GM18519 (cell line): ENCODE measurements at regions not wholly inside any gene's neighbourhood (a gene's known extent, or its start where the extent isn't known, plus 50 kb on each side); places are given as distances from the start of the nearest gene placed in this dataset.
"Not testable (repeated sequence)": the region's sequence is repeated elsewhere in the genome, so short reads cannot be mapped to it uniquely, and the experiment has no call there.

Source experiments
- ATAC-seq: cut with Tn5 transposase; IDR thresholded peaks from one replicate; pipeline ENCODE4 v1.9.1; 2021; ENCODE audit warnings: mild to moderate bottlenecking, moderate library complexity; ENCODE audit not compliant: unreplicated experiment, low FRiP score

DNA sequence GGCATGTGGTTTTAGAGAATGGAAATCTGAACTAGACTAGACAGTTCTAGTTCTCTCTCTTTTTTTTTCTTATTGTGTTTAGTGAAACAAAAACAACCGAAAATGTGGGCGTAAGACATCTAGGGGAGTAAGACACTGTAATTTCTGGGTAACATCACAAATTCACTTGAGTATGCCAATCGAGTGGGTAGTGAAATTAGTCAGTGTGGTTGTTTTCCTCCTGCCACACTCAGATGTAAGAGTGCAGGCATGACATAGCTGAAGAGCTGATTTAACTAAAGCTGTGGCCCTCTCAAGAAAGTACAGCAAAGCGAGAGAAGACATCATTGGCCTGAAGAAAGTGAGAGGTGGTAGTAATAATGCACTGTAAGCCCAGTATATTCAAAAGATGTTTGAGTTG lies 1585.3 kb upstream of the AGA start:
- no peak for ATAC-seq

DNA sequence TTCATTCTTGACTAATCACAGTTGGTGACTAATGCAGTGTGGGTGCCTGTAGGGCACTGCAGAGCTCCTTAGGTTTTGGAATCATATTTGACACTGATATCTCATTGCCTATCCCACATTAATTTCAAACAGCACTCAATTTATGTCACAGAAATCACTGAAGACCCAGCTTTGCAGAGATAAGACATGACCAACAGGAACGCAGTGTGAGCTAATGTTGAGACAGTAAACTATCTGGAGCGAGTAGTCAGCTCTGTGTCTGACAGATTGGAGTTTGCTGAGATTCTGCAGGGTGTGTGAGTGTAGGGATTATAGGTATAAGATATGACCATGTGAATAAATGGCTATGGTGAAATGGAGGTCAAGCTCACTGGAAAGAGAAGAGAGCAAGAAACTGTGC lies 1586.1 kb upstream of the AGA start:
- ATAC-seq = no peak

DNA sequence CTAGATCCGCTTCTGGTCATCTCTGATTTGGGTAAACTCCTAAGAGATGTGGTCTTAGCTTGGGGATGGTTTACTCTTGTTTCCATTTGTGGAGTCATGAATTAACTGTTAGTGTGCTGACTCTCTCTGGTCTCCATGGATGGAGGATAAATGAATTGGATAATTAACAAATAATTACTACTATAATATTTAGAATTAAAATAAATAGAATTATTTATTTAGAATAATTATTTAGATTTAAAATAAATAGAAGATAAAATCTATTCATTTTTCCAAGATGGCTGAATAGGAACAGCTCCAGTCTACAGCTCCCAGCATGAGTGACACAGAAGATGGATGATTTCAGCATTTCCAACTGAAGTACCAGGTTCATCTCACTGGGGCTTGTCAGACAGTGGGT lies 1587.4 kb upstream of the AGA start:
- ATAC-seq = no peak

DNA sequence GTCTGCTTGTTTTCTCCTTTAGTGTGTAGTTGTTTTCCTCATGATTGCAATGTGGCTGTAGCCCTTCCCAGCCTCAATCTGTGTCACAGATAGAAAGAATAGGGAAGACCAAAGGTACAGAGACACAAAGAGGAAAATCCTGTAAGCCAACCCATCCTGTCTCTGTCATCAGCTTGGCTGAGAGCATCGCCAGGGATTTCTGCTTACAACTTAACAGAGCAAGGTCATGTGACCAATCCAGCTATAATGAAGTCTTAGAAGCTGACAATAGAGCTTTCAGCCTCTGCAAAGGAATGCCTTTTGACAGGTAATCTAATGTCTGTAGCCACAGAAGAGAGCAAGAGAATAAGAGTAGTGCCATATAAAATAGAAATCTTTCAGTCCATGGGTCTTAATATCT lies 1598.0 kb upstream of the AGA start:
- ATAC-seq = no peak

DNA sequence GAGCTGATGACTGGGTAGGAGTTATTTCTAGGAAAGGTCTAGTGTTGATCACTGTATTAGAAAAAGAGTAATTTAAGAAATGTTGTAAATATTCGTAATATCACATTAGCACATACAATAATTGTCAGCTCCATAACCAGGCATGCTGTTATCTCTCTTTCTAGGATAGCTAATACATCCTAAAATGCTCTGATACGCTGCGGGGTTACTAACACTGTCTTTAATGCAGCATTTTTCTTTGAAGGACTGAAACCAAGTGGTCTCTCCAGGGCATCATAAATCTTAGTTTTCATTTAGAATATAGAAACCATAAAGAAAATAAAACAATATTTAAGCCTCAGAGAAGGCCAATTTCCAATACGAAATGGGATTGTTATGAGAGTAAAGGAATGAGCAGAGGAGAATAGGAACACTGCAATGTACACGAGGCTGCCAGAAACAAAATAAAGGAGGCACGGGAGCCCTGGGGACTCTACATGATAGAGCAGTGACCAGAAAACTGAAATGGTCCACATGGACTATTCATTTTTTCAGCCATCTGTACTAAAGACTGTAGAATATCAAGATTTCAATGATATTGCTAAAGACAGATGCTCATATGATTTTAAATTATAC lies 1606.7 kb upstream of the AGA start:
- ATAC-seq = no peak

DNA sequence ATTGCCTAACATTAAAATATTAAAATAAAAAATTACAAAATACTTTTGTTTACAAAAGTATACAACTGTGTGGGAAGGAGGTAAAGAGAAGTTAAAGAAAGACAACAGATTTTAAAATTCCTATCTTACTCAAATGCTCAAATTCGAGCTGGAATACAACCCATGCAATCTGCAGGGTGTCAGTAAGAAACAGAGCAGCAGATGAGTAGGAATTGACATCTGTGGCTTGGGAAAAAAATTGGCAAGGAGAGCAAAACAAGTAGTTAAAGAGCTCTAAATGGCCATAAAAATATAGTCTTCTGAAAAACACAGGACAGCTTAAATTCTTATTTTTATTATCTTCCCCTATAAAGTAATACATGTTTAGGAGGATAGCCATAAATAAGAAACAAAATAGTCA lies 1609.0 kb upstream of the AGA start:
- ATAC-seq = no peak

DNA sequence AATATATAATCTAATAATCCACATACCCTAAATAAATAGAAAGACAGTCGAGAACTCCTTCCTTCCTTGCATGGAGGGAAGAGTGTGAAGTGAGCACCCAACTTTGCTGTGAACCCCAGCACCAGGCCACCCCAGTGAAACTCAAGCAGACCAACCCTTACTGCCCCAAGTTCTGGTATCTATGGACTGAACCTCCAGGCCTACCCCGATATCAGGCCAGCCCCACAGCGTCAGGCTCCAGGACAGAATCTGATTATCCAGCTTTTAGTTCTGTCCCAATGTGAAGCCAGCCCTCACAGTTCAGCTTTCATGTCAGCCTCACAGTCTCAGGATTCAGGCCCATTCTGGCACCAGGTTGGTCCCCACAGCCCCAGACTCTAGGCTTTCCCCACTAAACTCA lies 1617.2 kb upstream of the AGA start:
- ATAC-seq = no peak

DNA sequence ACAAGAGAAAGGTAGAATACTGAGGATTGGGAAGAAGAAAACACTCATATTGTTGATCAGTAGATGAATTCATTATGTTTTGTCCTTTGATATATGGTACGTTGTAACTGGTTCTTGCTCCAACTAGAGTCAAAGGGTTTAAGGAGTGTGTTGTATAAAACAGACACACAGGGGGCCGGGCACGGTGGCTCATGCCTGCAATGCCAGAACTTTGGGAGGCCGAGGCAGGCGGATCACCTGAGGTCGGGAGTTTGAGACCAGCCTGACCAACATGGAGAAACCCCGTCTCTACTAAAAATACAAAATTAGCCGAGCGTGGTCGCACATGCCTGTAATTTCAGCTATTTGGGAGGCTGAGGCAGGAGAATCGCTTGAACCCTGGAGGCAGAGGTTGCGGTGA lies 1624.0 kb upstream of the AGA start:
- ATAC-seq = not testable (repeated sequence)

DNA sequence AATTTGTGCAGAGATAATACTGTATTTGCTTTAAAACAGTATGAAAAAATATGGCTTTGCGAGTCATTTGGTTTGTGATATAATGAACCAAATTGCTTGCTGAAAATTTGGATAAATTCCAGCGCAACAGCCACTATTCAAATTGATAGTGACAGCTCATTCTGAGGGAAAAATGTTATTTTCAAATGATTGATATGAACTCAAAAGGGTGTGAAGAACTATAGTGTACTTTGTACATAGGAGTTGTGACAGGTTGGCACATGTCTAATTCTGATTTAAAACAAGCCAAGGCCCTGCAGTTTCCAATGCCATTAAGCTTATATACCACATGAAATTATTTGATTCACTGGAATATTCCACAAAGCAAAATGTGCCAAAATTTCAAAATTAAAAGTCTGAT lies 1628.9 kb upstream of the AGA start:
- no peak for ATAC-seq

DNA sequence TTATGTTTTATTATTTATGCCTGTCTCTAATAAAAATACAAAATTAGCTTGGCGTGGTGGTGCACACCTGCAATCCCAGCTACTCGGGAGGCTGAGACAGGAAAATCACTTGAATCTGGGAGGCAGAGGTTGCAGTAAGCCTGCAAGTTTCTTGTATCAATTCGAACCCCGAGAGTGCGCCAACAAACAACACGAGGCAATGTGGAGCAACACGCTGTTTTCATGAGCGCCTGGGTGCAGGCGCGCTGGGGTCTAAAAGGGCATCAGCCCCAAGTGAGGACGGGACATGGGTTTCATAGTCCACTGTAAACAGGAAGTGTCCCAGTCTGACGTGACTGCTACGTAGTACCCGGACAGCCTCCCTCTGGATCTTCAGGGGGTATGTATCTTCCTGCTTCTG lies 1634.6 kb upstream of the AGA start:
- no peak for ATAC-seq

DNA sequence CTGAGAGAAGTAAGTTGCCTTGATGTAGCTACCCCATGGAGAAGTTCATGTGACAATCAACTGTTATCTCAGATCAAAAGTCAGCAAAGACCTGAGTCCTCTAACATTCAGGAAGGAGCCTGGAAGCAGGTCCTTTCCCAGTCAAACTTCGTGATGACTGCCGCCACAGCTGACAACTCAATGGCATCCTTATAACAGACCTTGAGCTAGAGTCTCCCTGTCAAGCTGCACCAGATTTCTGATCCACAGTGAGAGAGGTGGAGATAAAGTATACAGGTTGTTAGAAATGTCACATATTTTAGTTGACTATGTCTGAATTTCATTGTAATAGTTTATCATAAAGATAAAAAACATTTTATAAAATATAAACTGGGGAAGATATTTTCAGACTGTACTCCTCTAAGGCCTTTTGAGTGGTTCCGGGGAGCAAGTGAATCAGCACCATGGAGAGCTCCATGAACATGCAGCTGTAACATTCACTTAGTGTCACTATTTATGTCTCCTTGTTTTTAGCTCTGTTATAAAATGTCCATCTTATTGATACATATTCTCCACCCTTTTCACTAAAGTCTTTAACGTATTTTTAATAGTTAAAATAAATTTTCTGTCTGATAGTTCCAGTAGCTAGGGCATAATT lies 1653.5 kb upstream of the AGA start:
- ATAC-seq = no peak

DNA sequence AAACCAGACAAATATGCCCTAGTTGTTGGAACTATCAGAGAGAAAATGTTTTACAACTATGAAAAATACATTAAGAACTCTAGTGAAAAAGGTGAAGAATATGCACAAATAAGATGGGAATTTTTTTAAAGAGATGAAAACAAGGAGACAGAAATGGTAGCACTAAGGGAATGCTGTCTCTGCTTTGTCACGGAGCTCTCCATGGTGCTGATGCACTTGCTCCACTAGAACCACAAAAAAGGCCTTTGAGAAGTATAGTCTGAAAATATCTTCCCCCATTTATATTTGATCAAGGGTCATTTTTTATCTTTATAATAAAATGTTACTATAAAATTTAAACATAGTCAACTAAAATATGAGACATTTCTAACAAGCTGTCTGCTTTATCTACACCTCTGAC lies 1655.5 kb upstream of the AGA start:
- ATAC-seq = no peak

DNA sequence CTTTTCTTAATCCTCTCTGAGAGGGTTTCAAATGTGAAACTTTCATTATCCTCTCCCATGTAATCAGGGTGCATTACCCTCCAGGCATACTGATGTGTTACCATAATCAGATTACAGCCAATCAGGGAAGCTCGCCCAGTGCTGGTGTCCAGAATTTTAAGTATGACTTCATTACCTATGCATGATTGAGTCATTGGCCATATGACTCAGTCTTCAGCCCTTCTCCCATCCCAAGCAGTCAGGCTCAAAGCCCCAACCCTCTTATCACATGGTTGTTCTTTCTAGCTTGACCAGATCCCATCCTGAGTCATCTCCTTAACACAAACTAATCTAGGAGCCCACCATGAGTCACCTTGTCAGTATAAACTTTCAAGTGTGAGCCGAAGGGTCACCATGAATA lies 1668.1 kb upstream of the AGA start:
- ATAC-seq = no peak

DNA sequence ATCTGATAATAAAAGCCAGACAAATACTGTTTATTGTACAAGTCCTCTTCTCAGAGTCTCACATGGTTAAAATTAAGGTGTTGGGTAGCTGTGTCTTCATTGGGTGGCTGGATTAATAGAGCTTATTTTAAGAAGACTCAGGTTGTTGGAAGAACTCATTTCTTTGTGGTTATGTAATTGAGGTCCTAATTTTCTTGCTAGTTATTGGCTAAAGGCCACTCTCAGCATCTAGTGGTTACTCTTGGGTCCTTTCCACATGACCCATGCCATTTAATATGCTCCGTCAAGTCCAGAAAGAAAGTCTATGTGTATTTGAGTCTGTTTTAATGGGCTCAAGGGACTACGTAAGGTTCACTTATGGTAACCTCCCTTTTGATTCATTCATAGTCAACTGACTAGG lies 1668.6 kb upstream of the AGA start:
- no peak for ATAC-seq

DNA sequence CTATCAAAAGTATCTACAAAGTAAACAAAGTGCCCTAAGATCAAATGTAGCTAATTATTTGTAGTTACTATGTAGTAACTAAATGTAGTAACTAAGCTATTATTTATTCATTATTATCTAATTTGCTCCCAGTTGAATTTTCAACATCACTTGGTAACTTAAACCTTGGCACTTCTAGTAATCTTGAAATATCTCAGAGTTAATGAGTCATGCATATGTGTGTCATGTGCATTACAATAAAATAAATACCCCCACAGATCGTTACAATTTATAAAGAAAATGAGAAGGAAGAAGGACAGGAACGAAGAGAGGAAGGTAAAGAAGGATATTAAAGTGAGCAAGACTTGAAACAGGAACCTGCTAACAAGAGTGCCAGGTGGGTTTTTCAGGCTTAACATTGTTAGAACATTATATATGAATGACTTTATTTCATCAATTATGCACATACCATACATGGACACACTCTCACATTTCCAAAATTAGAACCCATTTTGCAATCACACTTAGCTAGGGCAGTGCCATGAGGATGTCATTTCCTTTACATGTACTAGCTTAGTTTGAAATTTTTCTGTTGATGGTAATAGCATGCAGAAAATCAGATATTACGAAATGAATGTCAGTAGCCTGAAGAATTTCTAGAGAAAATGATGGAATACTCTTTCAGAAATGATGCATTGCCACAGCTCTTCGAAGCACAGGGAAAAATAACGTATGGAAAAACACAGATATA lies 1670.4 kb upstream of the AGA start:
- no peak for ATAC-seq

DNA sequence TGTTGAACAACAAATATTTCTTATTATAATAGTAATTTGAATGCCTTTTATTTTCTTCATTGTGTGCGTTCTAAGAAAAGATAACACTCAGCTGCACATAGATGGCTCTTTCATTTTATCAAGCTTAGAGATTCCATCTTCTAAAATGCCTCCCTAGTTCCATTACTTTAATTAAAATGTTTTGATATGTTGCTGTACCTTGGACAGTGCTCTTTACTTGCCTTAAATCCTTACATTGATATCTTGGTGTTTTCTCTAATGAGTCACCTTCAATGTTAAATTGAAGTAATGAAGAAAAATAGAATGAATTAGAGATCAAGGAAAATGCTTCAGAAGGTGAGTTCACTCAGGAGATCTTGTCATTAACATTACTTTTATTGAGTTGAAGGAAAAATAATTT lies 1672.4 kb upstream of the AGA start:
- no peak for ATAC-seq

DNA sequence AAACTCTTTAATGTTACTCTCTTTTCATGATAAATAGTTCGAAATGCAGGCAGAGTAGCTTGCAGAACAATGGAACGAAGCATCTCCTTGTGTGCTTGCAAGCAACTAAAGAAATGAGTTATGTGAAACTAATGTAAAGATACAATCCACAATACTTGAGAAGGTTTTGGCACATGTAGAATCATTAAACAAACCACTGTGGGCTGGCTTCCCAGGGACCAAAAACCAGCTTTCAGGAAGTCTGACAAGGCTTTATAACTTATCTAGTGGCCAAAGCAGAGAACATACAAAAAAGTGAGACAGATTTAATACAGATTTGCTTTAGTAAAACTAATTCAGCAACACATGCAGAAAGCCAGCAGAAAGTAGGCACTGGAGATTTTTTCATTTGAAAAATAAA lies 1673.8 kb upstream of the AGA start:
- no peak for ATAC-seq

DNA sequence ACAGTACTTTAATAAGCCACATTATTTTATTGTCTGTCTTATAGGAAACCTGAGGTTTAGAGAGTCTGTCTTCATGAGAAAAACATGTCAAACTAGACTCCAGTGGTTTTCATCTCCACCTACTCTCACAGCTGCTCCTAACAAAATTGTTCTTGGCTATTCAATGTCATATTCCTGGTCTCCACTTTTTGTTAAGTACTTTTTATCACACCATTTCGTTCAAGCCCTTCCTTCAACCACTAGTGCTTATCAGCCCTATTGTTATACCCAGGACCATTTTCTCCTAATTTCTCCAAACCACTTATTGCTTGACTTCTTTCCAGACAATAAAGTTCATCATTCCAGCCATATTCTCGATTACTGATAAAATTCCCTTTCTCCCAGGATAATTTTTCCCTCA lies 1674.3 kb upstream of the AGA start:
- ATAC-seq = no peak

DNA sequence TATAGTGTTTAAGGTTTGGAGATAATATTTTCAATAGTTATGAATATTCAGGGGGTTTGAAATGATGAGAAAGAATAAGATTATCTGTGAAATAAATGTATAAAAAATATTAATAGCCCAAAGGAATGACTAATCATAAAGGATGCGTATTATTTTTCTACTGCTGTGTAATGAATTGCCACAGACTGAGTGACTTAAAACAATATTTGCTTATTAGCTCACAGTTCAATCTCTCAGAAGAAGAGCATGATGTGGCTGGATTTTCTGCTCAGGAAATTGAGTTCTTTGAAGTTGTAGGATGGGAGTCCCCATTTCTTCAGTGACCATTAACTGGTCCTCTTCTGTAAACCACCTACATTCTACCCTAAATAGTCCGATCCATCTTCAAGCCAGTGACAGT lies 1680.8 kb upstream of the AGA start:
- ATAC-seq = no peak

DNA sequence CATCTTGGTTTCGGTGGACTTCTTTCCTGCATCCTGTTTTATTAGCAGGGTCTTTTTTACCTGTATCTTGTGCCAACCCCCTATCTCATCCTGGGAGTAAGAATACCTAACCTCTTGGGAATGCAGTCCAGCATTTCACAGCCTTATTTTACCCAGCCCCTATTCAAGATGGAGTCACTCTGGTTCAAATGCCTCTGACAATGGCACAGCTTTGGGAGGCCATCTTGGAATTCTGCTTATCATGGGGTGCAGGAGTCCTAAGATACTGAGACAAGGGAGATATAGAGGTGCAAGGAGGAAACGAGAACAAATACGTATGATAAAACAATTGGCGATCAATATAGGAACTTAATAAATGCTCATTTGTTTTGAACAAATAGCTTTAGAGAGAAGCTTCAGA lies 1682.2 kb upstream of the AGA start:
- ATAC-seq = no peak

DNA sequence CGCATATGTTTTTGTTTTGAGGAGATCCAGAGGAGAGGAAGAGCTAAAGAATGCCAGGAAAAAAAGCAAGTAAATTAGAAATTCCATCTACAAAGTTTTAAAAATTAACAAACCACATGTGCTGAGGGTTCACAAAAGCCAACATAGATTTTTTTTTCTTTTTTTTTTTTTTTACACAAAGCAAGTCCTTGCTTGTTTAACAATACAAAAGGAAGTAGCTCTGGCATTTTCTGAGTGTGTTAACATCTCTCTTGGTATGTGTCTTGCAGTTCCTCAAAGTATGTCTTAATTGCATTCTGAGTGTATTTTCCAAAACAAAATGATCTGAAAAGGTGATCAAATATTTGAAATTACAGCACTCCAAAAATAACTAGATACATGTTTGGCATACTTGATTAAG lies 1682.7 kb upstream of the AGA start:
- no peak for ATAC-seq

DNA sequence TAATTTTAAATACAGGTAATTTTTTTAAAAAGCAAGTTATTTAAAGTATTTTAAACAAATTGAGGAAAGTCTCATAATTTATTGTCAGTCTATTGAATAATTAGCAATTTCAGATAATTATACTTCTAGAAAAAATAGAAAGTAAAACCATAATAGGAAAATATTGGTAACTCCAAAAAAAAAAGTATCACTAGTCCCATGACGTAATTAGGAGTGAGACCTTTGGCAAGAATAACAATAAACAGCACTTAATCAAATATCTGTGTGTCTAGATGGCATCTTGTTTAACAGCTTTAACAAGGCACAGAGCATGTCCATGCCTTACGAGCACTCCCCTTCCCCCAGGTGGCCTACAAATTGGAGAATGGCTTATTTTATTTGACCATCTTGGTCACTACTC lies 1683.6 kb upstream of the AGA start:
- ATAC-seq = no peak
